GM23338 (cell line): ENCODE measurements at regions not wholly inside any gene's neighbourhood (a gene's known extent, or its start where the extent isn't known, plus 50 kb on each side); places are given as distances from the start of the nearest gene placed in this dataset.

ENCODE experiments used
- CTCF ChIP-seq, 2 experiments: fragments of 200-600 bp in 1 of 2; sonication (generic) in 1 of 2; conservative IDR thresholded peaks; 2 replicates each; pipeline versions ENCODE4 v1.5.1 to v1.6.1; 2016 to 2017; ENCODE audit warnings: antibody characterized with exemption in 2 of 2, low read depth in 2 of 2, mild to moderate bottlenecking in 2 of 2, moderate library complexity in 1 of 2
- EZH2 ChIP-seq: fragments of 200-600 bp; sonication (generic); IDR thresholded peaks from one replicate; pipeline ENCODE4 v1.8.0; 2017; ENCODE audit warnings: antibody characterized with exemption, mild to moderate bottlenecking, low read depth; ENCODE audit not compliant: unreplicated experiment
- EZH2phosphoT487 ChIP-seq: fragments of 200-600 bp; sonication (generic); IDR thresholded peaks from one replicate; pipeline ENCODE4 v1.8.1; 2018; ENCODE audit warnings: antibody characterized with exemption; ENCODE audit not compliant: unreplicated experiment
- POLR2AphosphoS5 ChIP-seq: IDR thresholded peaks from 2 replicates; pipeline ENCODE4 v1.6.1; 2016; ENCODE audit warnings: antibody characterized with exemption, low read depth
- REST ChIP-seq: IDR thresholded peaks from one replicate; pipeline ENCODE4 v1.6.1; 2018; ENCODE audit warnings: antibody characterized with exemption; ENCODE audit not compliant: unreplicated experiment

DNA sequence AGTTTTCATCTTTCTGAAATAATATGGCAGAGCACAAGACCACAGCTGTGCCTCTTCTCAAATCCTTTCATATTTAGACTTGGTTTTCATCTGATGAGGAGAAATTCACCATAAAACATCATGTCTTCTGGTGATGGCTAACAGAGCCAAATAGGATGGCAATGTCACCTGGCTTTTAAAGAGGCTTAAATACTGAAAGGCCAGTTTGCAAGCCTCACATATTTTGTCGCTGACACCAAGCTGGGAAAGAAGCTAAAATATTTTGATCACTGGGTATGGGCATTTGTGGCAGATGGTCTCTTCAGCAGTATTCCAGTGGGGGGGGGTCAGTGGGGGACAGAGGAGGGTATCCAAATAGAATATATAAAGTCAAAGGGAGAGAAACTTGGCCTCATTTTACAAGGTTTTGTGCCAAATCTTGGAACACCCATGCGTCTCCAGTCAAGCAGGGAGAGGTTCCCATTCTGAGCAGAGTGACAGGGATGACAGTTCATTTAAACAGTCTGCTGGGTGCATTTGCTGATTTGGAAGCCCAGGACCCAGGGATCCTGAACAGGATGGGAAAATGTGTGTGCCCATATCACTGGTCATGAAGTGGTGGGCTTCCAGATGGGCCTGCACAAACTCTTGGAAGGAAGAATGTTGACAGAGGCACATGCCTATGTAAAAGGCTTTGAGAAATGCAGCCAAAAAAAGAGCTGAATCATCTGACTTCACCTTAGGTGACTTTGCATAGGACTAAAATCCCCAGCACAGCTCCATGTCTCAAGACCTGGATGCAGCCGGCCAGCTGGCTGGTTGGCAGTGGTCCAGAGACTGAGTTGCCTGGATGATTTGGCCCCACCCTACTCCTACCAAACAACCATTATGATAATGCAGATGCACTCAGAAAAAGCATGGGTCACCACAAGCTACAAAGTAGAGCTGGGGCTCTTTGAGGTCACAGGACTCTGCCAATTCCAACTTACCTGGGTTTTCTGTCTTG lies 484.4 kb upstream of the NR3C2 start:
- TF ChIP-seq CTCF (conservative IDR thresholded peaks at IDR 0.05; ENCODE audit: low read depth in 2 of 2) (no peak), EZH2 (no peak), REST (no peak), EZH2phosphoT487 (no peak), POLR2AphosphoS5 (no peak)
